Esophagus muscularis mucosa (tissue), 4 donors: ENCODE measurements at regions not wholly inside any gene's neighbourhood (a gene's known extent, or its start where the extent isn't known, plus 50 kb on each side); places are given as distances from the start of the nearest gene placed in this dataset.

Experiments
- DNase-seq: peaks from one replicate; pipeline ENCODE4 v3.0.0-alpha.2; 2017; ENCODE audit errors: extremely low spot score
- H3K27ac ChIP-seq, 4 donors: fragments of 200-600 bp; sonication (generic); replicated peaks in 1 of 4; 1 replicate in 3 of 4; 2 replicates in 1 of 4; pipeline ENCODE4 v1.5.1; 2016 to 2019; ENCODE audit warnings: mild to moderate bottlenecking in 1 of 4
- H3K27me3 ChIP-seq, 4 donors: fragments of 200-600 bp; sonication (generic); one replicate each; pipeline versions ENCODE4 v1.5.1 to v1.6.0; 2016 to 2019
- H3K36me3 ChIP-seq, 4 donors: fragments of 200-600 bp; sonication (generic); one replicate each; pipeline ENCODE4 v1.5.1; 2016 to 2019
- H3K4me1 ChIP-seq, 4 donors: fragments of 200-600 bp; sonication (generic); one replicate each; pipeline ENCODE4 v1.5.1; 2016 to 2019
- H3K4me3 ChIP-seq, 4 donors: fragments of 200-600 bp; sonication (generic); 1 replicate in 2 of 4; 2 replicates in 2 of 4; pipeline ENCODE4 v1.5.1; 2016 to 2019; ENCODE audit warnings: mild to moderate bottlenecking in 4 of 4, moderate library complexity in 1 of 4
- H3K9me3 ChIP-seq, 4 donors: fragments of 200-600 bp; sonication (generic); 1 replicate in 3 of 4; 2 replicates in 1 of 4; pipeline ENCODE4 v1.5.1; 2016 to 2019
- CTCF ChIP-seq, 3 experiments: fragments of 200-600 bp in 2 of 3; fragments of 450-650 bp in 1 of 3; sonication (generic) in 2 of 3; IDR thresholded peaks; one replicate each; pipeline ENCODE4 v1.5.1; 2017 to 2019; ENCODE audit warnings: antibody characterized with exemption in 3 of 3, mild to moderate bottlenecking in 2 of 3, moderate library complexity in 1 of 3
- EP300 ChIP-seq: sonication (generic); formaldehyde crosslinking; IDR thresholded peaks from one replicate; pipeline ENCODE4 v1.6.1; 2017; ENCODE audit warnings: antibody characterized with exemption
- POLR2A ChIP-seq: fragments of 450-650 bp; IDR thresholded peaks from one replicate; pipeline ENCODE4 v1.6.1; 2017; ENCODE audit warnings: antibody characterized with exemption, moderate library complexity, mild to moderate bottlenecking, low read depth
- POLR2AphosphoS5 ChIP-seq, 2 donors: sonication (generic); formaldehyde crosslinking; IDR thresholded peaks; one replicate each; pipeline ENCODE4 v1.6.1; 2017; ENCODE audit warnings: antibody characterized with exemption in 2 of 2
- WGBS: methylation state at CpG from one replicate; pipeline ENCODE4 v1.1.5; 2018; 5-methylcytosine and 5-hydroxymethylcytosine counted together
- intact Hi-C: fragments of 100-400 bp; cut with DNase I; formaldehyde crosslinking; loops from one replicate; pipeline ENCODE4 v1.15.1; 2023

- Histone ChIP-seq H3K4me3 (no peak overlapping the region), H3K9me3 (peaks cover 0 to 6% (median 0%) of the 10 kb centered on the region in 4 donors), H3K4me1 (no peaks in the 10 kb centered on the region), H3K36me3 (no peaks in the 10 kb centered on the region), H3K27me3 (peaks cover 0 to 43% (median 0%) of the 10 kb centered on the region in 4 donors), H3K27ac (no peak overlapping the region)
- WGBS, result 89% methylated on average over 10 of the region's 10 CpGs
- no peak for DNase-seq
- intact Hi-C loops, result no loop called here
- TF ChIP-seq CTCF (IDR thresholded peaks at IDR 0.05) (no peak), POLR2AphosphoS5 (IDR thresholded peaks at IDR 0.05) (no peak), EP300 (no peak), POLR2A (no peak)
Observed at GRCh38 chr5:174301848-174302625, 256.5 kb downstream of the NSG2 start.

- DNase-seq, result no peak
Observed at GRCh38 chr5:174303035-174303434, 257.5 kb downstream of the NSG2 start.

GRCh38 chr5:174303437-174304045, 258.0 kb downstream of the NSG2 start:
- Histone ChIP-seq H3K36me3 (no peaks in the 10 kb centered on the region), H3K9me3 (no peaks in the 10 kb centered on the region), H3K4me3 (no peak overlapping the region), H3K27me3 (peaks cover 0 to 43% (median 0%) of the 10 kb centered on the region in 4 donors), H3K4me1 (no peaks in the 10 kb centered on the region), H3K27ac (no peak overlapping the region)
- TF ChIP-seq EP300 (no peak), POLR2AphosphoS5 (IDR thresholded peaks at IDR 0.05) (no peak), CTCF (IDR thresholded peaks at IDR 0.05) (no peak), POLR2A (no peak)
- intact Hi-C loops, result no loop called here
- DNase-seq, result no peak
- WGBS, result 76% methylated on average over 10 of the region's 10 CpGs

More at GRCh38 chr5:174303035-174303434, 257.5 kb downstream of the NSG2 start:
- Histone ChIP-seq H3K36me3 (no peaks in the 10 kb centered on the region), H3K9me3 (peaks cover 0 to 2% (median 0%) of the 10 kb centered on the region in 4 donors), H3K4me3 (no peak overlapping the region), H3K4me1 (no peaks in the 10 kb centered on the region), H3K27me3 (peaks cover 0 to 43% (median 0%) of the 10 kb centered on the region in 4 donors), H3K27ac (no peak overlapping the region)
- WGBS, result 74% methylated on average over 8 of the region's 8 CpGs
- intact Hi-C loops, result no loop called here
- TF ChIP-seq POLR2AphosphoS5 (IDR thresholded peaks at IDR 0.05) (no peak), POLR2A (no peak), CTCF (IDR thresholded peaks at IDR 0.05) (no peak), EP300 (no peak)

- intact Hi-C loops, result no loop called here
- no peak overlapping the region for H3K27ac ChIP-seq
- no peak overlapping the region for H3K4me3 ChIP-seq
- peaks cover 0 to 43% (median 0%) of the 10 kb centered on the region in 4 donors for H3K27me3 ChIP-seq
- DNase-seq, result no peak
- WGBS, result 82% methylated on average over 8 of the region's 8 CpGs
- no peak for TF ChIP-seq EP300
- no peak for TF ChIP-seq POLR2AphosphoS5 (IDR thresholded peaks at IDR 0.05)
- TF ChIP-seq CTCF (IDR thresholded peaks at IDR 0.05), result no peak
- no peak for TF ChIP-seq POLR2A
- no peaks in the 10 kb centered on the region for H3K36me3 ChIP-seq
- no peaks in the 10 kb centered on the region for H3K9me3 ChIP-seq
- no peaks in the 10 kb centered on the region for H3K4me1 ChIP-seq
Observed at GRCh38 chr5:174305241-174305681, 259.8 kb downstream of the NSG2 start.
